ENCODE measurements at regions not wholly inside any gene's neighbourhood (a gene's known extent, or its start where the extent isn't known, plus 50 kb on each side); places are given as distances from the start of the nearest gene placed in this dataset.

DNA sequence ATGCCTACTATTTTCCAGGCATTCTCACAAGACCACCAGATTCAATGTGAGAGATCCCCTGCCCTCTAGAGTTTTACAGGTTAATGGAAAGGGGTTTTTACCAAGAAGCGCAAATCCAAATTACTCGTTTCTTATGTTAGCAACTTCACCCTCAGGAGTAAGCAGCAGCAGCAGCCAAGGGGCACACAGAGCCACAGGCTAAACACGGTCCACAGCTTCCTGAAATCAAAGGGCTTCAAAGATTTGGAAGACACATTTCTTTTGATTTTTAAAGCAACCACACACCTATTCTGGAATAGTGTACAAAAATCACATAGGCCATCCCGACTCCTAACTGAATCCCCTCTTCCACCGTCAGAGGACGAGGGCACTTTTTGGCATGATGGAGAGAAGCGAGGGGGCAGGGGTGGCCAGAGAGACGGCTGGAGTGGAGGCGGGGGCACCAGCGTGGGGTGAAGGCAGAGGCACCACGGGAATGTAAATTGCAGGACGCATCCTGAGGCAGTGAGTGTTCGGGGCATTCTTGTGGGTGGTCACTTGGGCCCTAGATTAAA, 107.0 kb downstream of the ARF6 start:
- no peak for DNase-seq

DNA sequence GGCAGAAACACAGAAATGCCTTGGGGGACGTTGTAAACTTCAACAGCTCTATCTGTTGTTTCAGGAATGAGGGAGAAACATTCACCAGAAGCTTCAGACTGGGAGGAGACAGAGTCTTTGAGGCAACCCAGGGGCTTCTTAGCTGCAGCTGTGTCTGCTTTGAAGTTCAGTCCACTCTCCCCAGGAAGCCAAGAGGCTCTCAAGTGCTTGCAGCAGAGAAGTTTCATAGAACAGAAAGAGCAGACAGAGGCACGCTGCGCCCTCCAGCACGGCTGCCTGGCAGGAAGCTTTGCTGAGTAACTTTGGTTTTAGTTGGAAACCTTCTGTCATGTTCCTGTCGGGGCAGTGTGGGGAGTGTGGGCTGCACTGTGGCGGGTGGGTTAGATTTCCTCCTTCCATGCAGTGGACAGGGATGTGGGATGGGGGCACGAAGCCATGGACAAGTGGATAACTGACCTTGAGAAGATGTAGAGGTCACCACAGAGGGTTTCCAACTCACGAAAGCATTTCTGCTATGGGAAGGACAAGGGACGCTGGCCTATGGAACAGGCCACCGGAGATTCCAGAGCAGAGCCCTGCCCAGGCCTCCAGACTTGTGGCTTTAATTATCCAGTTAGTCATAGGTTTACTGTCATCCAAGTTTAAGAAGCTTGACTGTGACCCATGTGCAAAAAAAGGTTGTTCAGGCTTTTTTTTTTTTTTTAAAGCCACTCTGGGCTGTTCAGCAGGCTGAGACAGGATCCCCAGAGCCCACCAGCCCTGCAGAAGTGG, 107.7 kb downstream of the ARF6 start:
- peak; percentile 86 for DNase-seq

DNA sequence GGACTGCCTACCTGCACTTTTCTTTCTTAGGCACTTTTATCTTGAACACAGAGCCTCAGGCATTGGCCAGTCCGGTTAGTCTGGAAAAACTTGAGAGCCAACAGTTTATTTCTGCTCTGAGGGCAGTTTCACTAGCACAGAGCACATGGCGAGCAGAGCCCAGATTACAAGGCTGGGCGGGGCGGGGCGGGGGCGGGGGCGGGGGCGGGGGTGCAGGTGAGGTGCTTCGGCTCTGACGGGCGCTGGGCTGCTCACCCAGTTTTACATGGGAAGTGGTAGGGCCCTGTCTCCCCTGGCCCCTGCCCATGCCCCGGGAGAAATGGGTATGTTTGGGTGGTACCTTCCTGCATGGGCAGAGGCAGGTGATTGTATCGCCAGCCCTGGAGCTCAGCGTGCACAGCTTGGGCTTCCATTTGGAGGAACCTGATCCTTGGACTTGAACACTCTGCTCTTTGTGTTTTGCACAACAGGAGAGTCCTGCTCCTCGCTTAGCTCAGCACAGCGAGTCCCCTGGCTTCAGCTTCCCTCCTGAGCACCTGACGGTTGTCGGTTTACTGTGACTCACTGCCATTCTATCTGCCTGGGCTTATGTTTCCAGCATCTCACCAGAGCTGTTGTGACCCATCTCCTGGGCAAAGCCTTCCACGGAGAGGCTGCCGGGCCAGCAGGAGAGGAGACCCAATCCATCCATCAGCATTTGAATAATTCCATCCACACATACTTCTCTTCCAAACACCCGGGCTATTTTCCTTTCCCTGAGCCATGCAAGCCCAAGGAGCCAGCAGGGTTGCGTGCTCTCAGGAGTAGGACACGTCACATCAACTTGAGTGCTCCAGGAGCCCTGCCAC, 108.5 kb downstream of the ARF6 start:
- DNase-seq = peak; percentile 78

DNA sequence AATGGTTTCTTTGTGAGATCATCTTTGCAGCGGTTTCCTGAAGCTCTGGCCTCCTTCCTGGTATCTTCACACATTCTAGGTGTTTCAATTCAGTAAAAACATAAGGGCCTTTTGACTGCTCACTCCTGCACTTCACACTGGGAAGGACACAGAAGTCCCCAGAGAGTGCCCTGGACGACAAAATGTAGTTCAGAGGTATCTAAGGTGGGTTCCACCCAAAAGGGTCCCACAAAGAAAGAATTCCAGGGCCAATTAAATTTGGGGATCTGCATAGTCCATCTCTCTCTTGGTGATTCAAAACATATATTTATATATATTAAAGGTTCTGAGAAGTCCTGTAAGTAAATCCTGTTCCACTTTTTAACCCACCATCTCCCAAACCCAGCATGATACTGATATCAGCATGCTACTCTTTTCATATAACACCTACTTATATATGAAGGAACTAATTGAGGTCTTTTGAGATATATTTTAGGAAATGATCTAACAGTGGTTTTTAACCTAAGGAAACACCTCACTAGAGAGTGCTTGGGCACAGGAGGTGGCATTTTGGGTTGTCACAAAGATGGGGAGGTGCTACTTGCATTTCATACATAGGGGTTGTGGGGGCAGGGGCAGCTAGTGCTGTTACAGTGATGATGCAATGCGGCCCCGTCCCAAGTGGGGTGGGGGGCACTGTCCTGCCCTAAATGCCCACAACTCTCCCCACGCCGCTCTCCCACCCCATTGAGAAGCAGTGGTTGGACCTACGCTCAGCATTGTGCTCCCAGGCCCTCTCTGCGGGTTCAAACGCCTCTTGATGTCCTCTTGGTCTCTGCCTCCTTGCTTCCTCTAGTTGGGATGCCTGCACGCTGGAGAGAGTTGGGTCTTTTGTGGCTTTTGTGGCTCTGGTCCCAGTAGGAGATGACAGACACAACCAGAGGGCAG, 109.4 kb downstream of the ARF6 start:
- peak; percentile 78 for DNase-seq

DNA sequence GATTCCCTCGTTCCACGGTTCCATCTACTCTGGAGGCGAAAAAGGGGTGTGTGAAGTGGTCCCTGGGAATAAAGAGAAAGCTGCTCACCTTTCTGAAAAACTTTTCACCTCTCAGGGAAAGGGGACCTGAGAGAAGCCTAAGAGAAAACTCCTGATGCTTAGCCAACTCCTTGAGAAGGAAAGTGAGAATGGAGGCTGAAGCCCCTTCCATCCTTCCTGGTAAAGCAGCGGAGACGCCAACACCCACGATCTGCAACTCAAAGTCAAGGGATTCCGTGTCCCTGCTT, 110.0 kb downstream of the ARF6 start:
- DNase-seq = no peak

DNA sequence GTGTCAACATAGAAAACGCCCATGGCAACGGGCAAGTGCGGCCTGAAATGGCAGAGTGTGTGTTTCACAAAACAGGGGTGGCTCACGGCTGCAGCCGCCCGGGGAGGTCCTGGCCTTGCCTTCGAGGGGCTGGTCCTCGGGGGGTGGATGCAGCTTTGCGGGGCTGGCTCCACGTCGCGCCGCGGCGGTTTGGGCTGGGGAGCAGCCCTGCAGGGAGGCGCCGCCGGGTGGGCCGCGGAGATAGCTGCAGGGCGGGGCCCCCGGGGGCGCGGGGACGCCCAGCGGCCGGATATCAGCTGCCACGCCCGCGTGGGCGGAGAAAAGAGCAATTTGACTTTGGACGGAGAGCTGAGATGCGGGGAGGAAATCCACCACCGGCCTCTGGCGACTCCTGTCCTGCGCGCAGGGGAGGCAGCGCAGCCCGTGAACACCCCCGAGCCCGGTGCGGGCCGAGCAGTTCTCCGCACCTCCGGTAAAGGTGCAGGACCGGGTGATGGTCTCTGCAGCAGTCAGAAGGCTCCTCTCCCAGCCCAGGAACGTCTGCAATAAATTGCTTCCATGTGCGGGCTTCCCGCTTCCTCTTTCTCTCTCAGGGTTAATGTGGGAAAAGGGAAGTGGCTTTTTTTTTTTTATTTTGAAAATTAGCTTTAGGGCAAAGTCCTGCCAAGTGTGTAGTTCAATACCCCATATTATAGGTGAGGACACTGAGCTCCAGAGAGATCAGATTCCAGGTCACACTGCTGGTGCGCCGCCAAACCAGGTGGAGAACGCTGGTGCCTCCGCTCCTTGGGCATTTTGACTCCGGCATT, 110.5 kb downstream of the ARF6 start:
- peak; percentile 87 for DNase-seq

DNA sequence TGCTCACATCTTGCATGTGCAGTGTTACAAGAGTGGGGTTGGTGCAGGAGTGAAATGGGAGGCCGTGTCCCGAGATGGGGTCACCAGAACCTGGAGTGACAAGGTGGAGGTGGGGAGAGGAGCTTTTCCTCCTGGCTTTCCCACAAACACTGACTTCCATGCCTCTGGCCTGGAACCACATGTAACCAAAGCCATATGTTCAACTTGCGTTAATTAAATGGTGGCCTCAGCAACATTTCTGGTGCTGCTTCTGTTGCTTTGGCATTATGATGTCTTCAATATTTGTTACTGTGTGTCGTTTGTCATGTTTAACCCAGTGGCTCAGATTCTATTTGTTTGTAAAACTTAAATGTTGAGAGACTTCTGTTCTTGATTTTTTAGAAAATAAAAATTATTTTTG, 110.2 kb downstream of the VCPKMT start:
- no peak for DNase-seq

DNA sequence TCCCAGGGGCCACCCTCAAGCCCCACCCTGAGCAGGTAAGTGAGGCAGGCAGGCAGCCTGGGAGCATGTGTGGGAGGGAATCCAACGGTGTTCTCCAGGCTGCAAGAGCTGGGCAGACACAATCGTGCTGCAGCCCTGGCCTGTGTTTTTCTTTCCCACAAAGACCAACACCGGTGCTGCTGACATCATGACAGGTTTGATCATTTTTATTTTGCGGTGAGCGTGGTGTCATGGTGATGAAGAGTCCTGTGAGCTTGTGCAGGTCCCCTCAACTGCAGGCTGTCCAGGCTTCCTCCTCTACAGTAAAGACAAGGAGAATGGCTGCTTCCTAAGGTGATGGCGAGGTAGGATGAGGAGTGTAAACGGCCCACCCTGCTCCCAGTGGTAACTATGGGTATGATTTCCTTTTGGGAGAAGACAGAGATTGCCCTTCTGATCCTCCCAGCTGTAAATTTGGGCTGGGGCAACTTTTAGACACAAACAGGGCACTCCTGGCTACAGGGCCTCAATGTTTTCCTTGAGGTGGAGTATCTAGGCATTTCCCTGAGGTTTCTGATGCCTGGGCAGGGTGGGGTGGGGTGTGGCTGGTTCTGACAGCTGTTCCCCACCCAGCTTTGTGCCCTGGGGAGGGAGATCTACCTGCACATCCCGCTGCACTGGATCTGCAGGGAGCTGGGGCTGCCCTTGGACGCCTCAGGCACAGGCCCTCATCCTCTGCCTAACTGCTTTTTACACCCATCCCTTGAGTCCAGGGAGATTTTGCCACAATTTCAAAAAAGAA, 109.1 kb downstream of the VCPKMT start:
- DNase-seq = no peak

DNA sequence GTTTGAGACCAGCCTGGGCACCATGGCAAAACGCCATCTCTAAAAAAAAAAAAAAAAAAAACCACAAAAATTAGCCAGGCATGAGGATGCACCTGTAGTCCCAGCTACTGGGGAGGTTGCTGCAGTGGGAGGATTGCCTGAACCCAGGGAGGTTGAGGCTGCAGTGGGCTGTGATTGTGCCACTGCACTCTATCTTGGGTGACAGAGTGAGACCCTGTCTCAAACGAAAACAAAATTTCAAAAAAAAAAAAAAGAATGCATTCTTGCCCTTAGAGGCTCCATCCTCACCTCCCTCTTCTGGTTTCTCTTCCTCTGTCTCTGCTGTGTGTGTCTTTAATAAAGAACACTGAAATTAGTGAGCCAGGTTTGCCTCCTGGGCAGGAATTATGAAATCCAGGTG, 107.8 kb downstream of the VCPKMT start:
- no peak for DNase-seq

DNA sequence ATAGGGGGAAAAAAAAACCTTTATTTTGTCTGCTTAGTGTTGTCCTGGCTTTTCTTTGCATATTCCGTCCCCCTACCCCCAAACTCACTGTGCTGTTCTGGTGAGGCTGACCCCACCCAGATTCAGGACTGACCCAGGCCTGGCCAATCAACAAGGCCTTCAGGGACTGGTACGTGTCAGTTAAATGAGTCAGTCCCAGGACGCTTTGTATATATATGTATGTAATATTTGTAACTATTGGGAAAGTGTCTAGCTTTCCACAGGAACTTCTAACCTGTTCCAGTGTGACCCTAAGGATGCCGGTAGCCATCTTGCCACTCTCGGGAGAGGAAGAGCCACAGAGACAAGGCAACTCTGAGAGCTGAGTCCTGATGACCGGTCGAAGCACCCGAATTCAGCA, 107.4 kb downstream of the VCPKMT start:
- no peak for DNase-seq

DNA sequence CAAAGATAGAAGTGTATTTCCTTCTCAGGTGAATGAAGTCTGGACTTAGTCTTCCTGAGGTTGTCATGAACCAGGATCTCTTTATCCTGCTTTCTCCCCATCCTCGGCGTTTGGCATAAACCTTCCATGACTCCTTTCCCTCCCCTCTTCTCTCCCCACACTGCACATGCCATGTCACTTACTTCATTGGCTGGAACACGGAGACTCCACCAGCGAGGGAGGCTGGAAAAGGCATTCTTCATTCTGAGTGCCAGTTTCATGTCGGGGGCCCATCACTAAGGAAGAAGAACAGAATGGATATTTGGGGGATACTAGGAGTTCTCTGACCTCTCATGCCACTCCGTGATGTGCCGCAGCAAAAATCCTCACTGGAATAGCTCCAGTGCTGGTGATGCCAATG, 105.6 kb downstream of the VCPKMT start:
- no peak for DNase-seq

DNA sequence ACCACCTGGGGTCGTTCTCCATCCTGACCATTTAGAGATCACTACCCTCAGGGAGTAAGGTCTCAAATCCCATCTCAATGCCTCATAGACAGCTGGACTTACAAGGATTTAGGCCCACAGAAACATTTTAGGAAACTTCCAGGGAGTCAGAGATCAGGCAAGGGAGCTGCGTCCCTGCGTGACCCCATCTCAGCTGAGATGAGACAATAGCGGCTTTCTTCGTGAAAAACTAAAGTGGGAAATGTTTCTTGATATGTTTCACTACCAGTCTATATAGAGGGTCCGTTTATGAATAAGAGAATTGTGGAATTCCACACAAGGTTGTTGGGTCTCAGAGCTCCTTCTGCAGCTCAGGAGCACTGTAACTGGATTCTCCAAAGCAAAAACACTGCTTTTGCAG, 105.1 kb downstream of the VCPKMT start:
- DNase-seq = no peak

DNA sequence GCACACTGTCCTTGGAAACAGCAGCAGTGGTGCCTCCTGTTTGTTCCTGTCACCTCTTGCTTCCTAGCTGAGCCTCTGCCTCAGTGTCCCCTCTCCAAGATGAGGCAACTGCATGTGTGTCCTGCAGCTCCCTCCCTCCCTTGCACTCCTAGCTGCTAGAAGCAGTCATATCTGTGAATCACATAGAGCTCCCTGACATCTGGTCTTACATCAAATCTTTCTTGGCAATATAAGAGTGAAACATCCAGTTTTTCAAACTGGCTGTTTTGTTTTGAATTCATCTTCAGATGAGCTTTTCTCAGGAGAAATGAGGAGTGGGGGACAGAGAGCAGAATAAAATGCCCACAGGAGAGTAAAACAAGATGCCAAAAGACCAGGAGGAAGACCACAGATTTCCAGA, 103.7 kb downstream of the VCPKMT start:
- no peak for DNase-seq

DNA sequence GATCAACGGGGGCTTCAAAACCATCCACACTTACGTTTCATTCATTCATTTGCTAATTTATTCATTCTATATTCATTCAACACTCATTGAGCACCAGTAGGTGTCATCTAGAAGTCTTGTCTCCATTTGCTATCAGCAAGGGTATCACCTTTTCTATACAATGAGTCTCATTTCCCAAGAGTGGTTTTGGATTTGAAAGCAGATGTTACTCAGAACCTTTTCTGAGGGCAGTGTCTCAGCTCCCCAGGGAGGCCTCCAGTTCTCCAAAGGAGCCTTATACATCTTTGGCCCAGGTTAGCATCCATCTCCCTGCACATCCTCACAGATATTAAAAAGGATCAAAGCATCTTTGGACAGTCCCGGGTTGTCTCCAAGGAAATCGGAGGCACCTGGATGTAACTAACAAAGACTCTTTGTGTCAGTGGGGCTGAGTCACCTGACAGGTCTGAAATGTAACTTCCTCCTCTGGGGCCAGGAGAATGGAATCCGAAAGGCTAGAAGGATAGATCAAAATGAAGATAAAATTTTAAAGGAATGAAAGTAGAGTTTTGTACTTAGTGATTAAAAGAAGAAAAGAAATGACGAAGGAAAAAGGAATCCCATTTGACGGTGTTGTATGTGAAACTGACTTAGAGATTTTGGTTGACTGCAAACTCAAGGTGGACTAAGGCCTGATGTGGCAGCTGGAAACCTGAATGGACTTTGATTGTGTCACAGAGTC, 103.0 kb downstream of the VCPKMT start:
- no peak for DNase-seq

DNA sequence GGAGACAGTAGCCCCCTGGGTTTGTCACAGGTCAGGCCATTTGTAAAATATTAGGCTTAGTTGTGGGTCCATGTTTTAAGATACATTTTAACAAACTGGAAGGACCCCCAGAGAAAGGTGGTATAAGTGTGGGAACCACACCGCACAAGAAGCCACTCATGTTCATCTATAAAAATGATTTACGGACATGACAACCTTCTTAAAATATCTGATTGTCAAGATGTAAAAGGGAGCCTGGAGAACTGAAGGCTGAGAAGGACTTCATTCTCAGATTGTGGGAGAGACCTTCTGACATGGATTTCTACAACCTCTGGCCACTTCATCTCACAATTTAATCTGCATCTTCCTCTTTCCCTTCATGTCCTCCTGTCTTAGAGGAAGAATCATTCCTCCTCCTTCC, 102.4 kb downstream of the VCPKMT start:
- DNase-seq = no peak

DNA sequence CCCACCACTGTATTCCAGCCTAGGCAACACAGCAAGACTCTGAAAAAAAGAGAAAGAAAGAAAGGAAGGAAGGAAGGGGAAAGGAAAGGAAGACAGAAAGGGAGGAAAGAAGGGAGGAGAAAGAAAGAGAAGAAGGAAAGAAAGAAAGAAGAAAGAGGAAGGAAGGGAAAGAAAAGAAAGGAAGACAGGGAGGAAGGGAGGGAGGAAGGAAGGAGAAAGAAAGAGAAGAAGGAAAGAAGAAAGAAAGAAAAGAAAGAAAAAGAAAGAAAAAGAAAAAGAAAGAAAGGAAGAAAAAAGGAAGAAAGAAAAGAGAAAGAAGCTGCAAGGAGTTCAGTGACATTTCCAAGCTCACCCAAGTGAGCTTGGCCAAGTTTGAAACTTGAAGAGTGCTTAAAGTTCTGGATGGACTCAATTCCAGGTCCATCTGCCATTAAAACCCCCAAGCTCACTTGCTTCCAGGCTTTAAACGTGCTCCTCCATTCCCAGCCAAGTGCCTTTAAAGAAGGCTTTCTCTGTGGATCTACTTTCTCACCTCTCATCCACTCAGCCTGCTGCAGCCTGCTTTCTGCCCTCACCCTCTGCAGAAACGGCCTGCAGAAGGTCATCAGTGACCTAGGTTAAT, 101.5 kb downstream of the VCPKMT start:
- no peak for DNase-seq

DNA sequence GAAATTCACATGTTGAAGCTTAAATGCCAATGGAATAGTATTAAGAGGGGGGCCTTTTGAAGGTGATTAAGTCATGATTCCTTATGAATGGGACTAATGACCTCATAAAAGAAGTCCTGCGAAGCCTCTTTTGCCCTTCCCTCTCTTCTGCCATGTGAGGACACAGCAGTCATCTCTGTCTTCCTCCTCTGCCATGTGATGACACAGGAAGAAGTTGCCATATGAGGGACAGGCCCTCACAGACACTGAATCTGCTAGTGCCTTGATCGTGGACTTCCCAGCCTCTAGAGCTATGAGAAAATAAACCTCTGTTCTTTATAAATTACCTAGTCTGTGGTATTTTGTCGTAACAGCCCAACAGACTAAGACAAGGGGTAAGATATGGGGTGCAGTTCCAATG, 100.7 kb downstream of the VCPKMT start:
- DNase-seq = no peak

DNA sequence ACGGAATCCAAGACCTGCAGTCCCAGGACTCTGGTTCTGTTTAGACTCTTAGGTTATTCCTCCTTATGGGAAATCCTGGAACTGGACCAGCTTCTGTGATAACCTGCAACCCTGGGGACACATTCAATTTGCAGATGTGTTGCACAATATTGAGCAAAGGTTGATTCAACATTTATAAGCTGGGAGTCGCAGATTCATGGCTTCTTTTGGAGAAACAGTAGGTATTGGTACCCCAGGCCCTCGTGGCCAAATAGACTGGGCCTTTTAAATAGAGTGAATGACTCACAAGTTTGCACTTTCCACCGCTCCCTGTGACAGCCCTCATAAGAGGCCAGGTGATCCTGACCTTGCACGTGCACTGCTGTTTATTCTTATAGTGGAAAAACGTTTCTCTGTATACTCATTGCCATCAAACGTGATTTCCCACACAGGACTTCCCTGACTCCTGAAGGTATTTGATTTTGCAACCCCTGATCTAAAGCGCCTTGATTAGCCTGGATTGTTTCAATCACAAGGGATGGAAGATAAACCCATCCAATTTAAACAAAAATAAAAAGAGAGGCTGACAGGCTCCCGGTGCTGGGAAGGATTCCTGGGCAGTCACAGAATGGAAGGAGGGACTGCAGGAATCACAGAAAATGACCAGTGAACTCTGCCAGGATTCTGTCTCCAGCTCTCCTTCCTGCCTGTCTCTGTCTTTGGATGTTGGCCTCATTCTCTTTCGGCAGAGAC, 98.0 kb downstream of the VCPKMT start:
- DNase-seq = no peak

DNA sequence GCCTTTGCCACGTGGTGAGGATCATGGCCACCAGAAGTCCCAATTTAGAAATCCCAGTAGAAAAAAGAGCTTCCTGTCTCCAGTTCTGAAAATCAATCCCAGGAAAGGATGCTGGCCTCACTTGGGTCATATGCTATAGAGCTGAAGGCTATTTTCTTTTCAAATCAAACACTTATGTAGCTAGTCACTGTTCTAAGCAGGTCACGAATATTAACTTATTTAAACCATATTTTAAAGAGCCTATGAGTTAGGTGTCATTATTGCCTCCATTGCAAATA, 97.5 kb downstream of the VCPKMT start:
- no peak for DNase-seq

DNA sequence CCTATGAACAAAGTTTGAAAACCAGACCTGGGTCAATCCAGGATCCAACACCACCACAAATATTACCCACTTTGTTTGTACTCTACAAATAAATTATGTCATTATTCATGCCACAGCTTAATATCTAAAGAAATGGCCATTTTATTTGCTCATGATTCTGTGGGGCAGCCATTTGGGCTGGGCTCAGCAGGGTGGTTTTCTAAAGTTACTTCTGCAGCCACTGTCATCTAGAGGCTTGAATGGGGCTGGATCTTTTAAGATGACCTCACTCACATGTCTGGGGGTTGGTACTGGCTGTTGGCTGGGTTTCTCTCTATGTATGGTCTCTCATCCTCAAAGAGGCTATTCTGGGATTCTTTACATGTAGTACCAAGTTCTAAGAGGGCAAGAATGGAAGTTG, 96.2 kb downstream of the VCPKMT start:
- DNase-seq = no peak
